ENCODE measurements at regions not wholly inside any gene's neighbourhood (a gene's known extent, or its start where the extent isn't known, plus 50 kb on each side); places are given as distances from the start of the nearest gene placed in this dataset.

DNA sequence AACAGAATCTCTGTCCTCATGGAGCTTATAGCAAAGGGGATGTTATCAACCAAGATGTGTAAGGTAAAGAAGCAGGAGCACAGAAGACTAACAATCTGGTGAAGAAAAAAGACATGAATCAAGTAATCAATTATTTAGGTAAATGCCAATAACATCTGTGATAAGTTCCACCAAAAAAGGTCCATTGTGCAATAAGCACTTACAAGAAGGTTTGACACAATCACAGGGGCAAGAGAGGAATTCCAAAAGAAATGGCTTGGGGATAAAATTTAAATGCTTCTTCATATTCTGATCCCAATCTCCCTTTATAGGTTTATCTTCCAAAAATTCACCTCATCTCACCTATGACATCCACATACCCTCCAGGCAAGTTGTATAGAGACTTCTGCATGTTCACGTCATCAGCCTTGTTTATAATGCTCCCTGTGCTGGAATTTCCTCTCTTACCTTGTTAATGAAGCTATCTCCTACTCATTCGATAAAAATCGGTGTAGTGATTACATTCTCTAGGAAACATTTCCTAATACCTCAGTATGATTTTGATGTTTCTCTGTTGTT lies 53.6 kb upstream of the DPT start:
- DNase-seq: no peak

DNA sequence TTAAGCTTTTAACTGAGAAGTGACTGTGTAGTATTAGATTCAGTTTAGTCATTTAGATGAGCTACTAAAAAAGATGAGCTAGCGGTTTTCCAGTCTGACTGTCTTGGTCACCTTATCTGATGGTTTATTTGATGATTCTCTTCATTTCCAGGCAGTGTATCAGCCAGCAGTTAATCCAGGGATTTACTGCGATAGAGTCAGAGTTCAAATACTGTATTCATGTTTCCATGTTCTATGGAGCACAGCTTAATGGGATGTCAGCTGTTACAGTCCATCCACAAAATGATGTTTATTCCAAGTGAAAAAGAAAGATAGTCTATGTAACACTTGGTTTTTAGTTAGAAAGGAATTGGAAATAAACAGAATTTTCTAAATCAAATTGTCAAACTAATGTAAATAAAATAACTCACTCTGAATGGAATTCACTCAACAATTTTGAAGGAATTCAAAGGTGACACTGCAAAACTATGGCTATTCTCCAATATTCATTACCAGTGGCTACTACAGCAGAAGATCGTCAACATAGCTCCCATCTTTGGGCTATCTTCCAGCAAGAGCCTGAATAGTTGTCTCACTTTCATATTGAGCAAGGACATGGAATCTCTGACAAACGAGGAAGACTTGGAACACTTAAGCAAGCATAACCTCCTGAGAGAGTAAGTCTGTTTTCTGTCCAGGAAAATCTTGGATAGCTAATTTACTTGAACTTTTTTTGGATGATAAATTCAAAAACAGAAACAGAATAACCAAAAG lies 54.6 kb upstream of the DPT start:
- no peak for DNase-seq

DNA sequence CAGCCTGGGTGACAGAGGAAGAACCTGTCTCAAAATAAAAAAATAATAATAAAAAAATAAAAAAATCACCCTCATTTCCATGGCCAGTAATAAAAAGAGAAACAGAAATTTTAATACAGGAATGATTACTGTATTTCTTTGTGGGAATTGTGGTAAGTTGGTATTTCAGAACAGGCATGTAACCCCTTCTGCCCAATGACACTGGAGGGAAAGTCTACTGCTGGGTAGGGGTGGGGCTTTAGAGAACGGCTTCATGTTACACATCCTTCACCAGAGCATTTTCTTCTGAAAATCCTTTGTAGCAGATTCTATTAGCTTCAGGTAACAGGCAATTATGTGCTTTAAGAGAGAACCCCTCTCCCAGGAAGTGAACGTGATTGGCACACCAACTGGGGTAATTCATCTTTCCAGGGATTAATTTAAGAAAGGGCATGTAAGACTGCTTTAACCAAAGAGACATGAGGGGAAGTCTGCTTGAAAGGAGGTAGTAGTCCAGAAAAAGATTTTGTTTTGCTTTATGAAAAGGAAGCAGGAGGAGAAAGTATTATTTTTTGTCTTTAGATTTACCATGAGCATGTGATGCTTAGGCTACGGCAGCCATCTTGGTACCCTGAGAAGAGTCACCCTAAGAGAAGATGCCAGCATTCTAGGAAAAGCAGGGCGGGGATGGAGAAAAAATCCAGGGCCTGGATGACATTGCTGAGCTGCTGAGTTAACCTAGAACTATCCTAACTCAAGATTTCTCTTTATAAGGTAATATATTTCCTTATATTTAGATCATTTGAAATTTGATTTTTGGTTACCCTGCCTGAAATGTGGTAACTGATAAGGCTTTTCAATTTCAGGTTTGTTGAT lies 57.7 kb upstream of the DPT start:
- DNase-seq: no peak

DNA sequence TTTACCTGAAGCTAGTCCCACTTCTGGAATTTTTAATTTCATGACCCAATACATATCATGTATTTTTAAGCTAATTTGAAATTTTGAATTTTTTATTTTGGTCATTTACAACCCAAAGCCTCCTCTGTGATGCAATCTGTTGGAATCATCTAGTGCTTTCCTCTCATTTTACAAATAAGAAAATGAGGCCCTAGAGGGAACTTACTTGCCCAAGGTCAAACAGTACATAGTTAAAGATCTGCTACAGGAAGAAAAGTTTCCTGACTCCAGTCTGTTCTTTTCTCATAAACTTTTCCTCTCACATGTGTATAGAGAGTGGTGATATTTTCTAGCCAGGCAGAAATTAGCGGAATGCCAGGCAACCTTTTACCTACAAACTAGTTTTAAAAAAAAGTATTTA lies 59.3 kb upstream of the DPT start:
- DNase-seq: no peak

DNA sequence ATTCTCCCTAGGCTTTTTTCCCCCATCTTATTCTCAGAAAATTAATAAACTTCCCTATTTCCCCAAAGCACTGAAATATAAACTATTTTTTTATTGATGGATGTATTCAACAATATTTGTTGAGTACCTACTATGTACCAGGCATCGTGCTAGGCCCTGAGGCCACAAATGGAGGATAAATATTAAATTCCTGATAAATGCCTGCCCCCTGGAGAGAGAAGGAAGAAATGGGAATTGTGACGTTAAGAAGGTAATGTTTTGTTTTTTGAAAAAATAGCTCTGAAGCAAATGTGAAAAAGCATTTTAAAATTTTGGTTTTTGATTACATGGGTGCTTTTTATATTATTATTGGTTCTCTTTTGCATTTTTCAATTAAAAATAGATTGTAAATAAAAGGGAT lies 60.5 kb upstream of the DPT start:
- DNase-seq: no peak

DNA sequence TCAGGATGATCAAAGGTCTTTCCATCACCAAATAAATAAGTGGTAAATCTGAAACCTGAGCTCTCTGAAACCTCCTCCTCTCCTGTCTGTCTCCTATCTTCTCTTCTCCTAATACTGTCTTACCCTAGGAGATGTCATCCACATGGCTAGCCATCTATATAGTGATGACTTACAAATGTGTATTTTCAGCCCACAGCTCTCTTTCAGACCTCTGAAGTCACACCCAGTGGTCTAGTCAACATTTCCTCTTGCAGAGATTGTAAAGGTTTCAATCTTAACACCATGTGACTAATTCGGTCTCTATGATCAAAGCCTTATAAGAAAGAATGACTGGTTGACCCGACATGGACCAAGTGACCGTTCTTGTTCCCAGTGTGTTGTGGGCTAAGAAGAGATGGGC lies 63.1 kb upstream of the DPT start:
- DNase-seq: no peak

DNA sequence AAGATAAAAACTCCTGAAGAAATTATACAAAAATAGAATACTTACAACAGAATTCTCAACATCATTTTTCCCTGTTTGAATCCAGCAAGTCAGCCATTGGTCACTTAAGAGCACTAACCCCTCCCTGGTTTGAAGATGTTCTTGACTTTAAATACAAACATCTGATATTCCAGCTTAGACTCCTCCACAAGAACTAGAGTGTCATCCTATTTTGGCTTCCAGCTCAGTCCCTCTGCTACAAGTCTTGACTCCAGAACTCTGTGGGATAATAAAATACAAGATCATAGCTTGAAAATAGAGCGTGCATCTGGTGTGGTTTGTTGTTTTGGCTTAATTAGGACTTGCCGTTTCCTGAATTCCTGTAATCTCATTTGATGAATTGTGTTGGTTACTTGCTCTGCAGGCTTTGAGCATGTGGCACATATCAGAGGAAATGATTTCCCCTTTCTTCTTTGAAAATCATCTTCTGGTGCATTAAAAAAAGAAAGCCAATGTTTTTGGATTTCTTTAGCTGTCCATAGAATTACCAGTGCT lies 63.7 kb upstream of the DPT start:
- no peak for DNase-seq

DNA sequence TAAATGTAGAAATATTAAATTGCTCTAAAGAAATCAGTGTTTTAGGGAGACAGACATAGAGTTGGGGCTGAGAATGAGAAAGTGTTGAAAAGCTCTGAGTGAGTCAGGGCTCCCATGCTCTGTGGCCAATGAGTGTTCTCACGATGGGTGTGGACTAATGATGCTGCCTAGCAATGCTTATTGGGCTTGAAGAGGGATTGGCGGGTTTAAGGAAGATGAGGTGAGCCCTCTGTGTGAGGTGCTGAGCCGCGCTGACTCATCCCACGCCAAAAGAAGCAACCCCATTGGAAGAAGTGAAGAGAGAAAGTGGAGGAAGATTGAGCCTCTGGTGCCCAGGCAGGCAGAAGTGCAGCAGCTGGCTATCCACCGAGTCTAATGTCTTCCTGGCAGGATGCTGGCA lies 65.1 kb upstream of the DPT start:
- no peak for DNase-seq

DNA sequence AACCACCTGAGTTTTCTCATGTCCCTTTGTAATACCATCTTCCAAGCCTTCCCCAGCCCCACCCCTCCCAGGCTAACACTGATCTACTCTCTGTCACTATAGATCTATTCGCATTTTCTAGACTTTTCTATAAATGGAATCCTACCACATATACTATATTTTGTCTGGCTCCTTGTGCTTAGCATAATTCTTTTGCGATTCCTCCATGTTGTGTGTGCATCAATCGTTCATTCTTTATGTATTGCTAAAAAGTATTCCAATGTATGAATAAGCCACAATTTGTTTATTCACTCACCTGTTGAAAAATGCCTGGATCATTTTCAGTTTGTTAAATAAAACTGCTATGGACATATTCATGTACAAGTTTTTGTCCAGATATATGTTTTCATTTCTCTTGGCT lies 66.7 kb upstream of the DPT start:
- DNase-seq: no peak

DNA sequence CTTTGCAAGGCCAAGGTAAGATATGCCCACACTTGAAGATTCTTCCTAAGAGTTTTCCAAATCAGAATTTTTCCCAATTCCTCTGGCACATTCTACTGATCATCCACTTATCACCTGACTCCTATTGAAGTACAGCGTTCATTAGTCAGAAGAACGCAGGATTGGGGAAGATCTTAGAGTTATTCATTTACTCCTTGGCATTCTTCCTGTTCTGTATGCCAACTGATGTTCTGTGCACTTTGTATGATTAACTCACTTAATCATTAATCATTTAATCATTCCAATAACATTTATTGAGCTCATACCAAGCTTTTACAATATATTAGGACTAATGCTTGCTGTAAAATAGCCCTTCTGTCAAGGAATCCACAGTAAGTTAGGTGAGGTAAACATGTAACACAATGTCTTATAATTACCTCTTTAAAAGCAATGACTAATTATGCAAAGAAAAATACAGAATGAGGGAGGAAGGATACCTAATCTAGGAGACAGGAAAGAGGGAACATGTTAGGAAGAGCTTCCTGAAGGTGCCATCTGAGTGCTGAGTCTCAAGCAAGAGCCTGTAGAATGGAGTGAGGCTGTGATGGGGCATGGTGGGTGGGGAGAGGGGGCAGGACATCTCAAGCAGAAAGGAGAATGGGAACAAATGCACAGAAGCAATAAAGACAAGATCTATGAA lies 71.1 kb upstream of the DPT start:
- no peak for DNase-seq

DNA sequence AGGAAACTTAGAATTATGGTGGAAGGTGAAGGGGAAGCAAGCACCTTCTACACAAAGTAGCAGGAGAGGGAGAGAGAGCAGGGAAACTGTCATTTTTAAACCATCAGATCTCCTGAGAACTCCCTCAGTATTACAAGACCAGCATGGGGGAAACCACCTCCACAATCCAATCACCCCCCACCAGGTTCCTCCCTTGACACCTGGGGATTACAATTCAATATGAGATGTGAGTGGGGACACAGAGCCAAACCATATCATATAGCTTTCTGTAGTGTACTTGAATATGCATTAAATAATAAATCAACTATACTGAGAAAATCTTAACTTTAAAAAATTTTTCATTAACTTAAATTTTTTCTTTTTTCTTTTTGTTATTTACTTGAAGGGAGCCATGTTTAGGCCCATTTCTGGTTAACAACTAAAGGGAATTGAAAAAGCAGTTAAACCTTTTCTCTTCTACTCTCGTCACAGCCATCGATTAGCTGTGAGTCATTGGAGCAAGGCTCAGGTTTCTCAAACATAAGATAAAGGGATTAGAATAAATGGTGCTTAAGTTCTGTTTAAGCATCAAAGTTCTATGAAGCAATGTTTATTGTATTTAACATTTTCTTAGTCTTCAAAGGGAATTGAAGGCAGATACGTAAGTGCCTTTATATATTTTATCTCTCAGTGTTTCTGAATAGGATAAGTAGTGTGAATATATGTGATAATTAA lies 72.2 kb upstream of the DPT start:
- no peak for DNase-seq

DNA sequence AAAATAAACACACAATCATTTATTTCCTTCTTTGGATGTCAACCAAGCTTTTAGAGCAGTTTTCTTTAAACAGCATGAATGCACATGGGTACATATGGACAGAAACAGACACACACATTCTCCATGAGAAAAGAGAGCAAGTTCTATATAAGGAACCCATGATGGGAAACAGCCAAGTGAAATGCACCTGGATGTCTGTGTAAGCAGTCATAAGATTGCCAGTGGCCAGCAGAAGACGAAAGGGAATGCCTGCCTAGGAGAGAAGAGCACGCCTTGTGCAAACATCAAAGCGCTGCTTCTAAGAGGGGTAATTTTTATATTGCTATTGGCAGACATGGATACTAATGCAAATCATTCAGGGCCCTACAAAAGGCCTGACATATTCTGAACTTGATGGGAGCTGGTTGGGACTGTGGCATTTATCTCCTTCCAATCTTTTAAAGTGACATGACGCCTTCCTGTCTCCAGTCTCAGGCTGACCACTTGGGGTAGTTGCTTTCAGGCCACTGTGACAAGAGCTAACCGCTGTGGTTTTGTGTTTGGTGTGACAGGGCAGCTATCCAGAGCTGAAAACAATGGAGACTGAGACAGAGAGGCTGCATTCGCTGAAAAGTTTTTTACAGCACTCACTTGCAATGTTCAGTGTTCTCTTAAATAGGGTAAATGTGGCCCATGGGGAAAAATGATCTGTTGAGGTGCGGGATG lies 75.0 kb upstream of the DPT start:
- no peak for DNase-seq

DNA sequence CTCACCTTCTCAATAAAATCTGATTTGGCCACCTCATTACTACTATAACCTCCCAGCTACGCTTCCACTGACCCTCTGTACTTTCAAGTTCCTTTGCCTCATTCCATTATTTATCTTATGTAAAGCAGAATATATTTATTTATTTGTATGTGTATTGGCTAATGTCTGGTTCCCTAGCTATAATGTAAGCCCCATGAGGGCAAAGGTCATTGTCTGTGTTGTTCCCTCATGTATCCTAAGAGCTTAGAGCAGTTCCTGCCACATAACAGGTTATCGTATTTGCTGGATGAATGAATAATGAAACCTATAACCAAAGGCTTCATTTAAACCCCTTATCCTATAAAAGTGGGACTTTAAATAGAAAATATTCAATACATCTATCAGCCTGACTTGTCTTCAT lies 77.9 kb upstream of the DPT start:
- DNase-seq: no peak

DNA sequence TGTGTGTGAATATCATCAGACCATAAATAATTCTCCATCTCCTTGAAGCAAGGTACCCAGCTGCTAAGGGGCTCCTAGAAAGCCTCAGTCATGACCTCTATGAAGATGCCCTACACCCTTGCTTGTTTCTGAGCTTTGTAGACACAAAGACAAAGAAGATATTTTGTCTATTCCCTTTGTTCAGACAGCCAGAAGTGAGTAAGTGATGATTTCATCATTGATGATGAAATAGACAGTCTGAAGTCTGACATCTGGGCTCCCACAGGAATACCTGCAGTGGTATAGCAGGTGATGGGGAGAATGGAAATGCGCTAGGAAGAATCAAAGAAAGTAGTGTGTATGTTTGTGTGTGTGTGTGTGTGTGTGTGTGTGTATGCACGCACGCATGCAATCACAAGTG lies 82.2 kb upstream of the DPT start:
- no peak for DNase-seq

DNA sequence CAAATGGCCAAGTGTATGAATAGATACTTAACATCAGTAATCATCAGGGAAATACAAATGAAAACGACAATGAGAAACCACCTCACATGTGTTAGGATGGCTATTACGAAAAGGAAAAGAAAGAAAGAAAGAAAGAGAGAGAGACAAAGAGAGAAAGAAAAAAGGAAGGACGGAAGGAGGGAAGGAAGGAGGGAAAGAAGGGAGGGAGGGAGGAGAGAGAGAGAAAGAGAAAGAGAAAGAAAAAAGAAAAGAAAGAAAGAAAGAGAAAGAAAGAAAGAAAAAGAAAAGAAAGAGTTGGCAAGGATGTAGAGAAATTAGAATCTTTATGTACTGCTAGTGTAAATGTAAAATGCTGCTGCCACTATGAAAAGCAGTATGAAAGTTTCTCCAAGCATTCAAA lies 90.7 kb upstream of the DPT start:
- no peak for DNase-seq

DNA sequence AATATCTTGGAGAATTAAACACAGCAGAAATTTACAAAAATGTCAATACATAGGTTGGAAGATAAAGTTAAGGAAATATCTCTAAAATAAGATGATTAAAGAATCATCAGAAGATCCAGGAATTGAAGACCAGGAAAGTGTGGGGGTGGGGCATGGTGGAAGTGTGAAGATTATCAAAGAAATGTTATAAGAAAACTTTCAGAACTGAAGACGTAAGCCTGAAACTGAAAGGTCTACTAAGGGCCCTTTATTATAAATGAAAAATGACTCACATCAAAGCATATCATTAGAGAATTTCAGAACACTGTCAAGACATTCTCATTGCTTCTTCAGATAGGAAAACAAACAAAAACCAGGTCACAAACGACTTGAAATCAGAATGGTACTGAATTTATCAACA lies 92.4 kb upstream of the DPT start:
- no peak for DNase-seq

DNA sequence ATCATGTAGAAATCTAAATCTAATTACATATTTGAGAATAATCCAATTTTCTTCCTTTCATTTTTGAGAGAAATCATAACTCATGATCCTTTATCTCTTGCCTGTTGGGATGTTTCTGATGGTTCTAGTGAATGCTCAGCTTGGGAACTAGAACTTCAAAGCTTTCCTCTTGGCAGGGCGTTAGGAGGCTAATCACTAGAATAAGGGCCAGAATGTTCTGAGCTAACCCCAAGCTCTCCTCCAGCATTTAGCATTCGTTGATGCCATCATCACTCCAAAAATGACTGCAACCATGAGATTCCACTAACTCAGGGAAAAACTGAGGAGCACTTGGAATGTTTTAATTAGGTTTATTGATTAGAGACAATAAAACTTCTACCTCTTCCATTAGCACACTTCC lies 93.9 kb upstream of the DPT start:
- no peak for DNase-seq

DNA sequence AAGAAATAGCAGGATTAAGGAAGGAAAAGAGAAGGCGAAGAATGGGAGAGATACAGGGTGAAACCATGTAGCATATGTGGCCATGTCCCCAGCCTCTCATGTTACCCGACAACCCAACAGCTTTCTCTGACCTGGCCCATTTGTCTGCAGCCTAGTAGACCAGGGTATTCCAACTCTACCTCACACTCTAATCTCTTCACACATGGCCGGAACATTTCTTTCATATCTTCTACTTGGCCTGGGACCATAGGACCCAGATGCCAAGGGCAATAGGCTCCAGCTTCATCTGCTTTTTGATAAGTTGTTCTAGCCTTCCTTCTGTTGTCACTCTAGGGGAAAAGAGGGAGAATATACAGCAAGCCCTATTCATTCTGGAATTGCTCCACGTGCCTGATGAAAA lies 95.0 kb upstream of the DPT start:
- no peak for DNase-seq

DNA sequence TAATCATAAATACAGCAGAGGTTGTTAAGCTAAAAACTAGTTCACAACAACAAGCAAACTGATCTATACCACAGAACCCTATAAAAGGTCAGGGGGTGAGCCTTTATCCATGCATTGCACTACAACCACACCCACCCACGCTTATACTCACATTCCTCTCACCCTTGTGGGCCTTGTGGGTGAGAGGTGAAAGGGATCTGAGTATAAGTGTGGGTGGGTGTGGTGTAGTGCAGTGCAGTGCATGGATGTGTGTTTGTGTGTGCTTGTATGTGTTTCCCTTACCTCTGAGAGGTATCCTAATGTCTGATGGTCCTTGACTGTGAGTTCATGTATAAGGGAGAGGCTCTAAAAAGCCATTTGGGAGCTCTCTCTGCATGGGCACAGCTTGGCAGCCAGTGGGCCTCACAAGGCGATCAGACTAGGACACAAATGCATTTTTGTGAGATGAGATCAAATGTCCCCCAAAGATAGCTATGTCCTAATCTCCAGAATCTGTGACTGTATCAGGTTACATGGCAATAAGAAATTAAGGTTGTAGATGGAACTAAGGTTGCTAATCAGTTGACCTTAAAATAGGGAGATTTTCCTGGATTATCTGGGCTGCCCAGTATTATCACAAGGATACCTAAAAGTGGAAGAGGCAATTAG lies 95.5 kb upstream of the DPT start:
- DNase-seq: no peak

DNA sequence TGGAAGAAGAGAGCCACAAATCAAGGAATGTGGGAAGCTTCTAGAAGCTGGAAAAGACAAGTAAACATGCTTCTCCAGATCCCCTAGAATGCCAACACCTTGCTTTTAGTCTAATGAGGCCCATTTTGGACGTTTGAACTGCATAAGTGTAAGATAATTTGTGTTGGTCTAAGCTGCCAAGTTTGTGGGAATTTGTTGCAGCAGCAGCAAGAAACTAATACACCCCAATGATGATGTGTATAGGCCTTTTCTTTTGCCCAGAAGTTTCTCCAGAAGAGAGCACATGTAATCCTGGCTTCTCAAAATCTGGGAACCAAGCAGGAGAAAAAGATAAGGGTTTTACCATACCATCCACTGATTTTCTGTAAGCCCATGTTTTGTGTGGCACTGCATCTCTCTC lies 96.1 kb upstream of the DPT start:
- DNase-seq: no peak

DNA sequence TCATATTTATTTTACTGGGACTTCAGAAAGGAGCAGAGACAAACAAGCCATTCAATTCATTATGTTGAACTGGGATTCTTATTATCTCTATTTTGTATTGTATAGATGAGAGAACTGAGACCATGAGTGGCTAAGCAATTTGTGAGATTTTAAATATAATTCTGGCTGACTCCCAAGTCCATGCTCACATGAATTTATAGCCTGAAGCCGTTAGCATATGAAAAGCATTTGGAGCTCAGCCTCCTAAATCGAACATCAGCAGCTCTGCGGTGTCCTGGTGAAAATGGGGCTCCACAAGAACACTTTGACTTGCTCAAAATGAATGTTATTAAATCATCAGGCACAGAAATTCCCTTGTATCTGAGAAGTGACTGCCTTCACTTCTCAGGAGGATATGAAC lies 96.8 kb upstream of the DPT start:
- DNase-seq: no peak

DNA sequence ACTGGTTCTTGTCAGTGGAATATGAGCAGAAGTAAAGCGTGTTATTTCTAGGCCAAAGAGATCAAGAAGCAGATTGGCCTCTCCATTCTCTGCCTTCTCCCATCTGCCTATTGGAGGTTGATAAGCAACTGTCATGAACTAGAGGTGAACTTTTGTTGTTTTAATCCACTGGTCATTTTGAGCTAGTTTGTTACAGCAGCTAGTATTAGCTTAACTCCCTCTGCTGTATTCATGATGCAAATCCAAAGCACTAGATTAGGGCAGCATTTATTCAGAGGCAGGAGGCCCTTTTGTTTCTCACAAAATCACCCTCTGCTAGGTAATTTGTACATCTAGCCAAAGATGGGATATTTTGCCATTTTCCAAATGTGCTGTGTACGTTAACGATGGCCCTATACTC lies 97.3 kb upstream of the DPT start:
- no peak for DNase-seq
